ENCODE measurements at regions not wholly inside any gene's neighbourhood (a gene's known extent, or its start where the extent isn't known, plus 50 kb on each side); places are given as distances from the start of the nearest gene placed in this dataset.
"Not testable (repeated sequence)": the region's sequence is repeated elsewhere in the genome, so short reads cannot be mapped to it uniquely, and the experiment has no call there.

DNA sequence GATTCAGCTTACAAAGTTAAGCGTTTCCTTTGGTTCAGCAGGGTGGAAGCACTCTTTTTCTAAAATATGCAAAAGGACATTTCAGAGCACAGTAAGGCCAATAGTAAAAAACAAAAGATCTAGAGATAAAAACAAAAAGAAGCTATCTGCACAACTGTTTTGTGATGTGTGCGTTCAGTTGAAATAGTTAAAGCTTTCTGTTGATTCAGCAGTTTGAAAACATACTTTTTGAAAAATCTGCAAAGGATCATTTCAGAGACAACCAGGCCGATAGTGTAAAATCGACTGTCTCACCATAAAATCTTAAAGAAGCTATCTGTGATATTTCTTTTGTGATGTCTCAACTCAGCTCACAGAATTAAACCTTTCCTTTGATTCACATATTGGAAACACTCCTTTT lies 300.0 kb upstream of the ALG10B start:
- intact Hi-C loops (cut with micrococcal nuclease), result no loop called here

DNA sequence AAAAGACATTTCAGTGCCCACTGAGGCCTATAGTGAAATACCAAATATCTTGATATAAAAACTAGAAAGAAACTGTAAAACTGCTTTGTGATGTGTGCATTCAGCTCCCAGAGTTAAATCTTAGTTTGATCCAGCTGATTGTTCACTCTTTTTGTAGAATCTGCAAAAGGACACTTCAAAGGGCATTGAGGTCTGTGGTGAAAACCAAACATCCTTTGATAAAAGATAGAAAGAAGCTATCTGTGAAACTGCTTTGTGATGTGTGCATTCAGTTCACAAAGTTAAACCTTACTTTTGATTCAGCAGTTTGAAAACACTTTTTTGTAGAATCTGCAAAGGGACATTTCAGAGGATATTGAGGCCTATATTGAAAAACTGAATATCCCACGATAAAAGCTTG lies 290.7 kb upstream of the ALG10B start:
- intact Hi-C loops (cut with micrococcal nuclease), result no loop called here

DNA sequence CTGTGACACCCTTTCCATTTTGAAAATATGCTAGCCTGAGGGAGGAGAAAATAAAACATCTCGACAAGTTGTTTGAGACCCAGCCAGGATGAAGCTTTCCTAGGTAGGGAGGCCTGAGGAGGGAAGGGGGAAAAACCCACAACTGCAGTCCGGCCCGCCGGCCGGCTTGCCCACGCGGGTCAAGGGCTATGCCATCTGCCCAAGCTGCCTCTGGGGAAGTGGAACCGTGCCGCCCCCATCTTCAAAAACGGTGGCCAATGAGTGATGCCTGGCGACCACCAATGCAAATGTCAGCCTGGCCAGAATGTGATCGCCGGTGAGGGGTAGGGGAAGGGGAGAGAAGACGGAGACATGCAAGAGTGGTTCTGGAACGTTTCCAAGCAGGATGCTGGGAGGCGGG lies 263.5 kb upstream of the ALG10B start:
- intact Hi-C loops (cut with micrococcal nuclease), result no loop called here

DNA sequence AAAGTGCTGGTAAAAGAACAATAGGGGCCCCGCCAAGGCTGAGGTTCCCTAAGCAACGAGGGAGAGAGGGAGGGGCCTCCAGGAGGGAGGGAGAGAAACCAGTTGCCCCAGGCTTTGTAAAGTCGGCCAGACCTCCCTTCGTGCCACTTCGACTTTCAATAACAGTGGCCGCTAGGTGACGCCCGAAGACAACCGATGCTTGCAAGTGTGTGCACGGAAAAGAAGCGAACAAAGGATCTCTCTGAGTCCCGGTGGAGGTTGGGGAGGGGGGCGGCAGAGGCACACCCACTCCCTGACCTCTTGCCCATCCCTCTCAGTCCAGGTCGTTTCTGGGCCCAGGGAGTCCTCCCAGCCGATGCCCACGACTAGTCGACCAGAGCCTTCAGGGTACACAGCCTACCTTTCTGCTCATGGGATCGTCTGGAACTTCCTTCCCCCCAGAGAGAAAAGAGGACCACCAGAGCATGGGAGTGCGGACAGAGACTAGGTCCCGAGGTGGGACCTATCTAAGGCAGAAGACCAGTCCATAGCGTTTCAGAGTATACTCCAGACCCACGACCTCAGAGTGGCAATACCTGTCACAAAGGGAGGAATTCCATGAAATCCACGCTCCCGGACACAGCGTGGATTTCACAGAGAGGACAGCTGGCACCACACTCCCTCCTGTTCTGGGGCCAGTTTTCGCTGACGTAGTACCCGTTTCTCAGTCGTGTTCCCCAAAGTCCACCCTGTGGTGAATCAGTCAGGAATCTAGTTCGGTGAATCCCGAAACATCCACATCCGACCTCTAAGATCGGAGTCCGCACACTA lies 262.7 kb upstream of the ALG10B start:
- intact Hi-C loops (cut with micrococcal nuclease), result no loop called here

- intact Hi-C loops (cut with micrococcal nuclease), result no loop called here
Measured at GRCh38 chr12:38056701-38057689, 259.6 kb upstream of the ALG10B start.

DNA sequence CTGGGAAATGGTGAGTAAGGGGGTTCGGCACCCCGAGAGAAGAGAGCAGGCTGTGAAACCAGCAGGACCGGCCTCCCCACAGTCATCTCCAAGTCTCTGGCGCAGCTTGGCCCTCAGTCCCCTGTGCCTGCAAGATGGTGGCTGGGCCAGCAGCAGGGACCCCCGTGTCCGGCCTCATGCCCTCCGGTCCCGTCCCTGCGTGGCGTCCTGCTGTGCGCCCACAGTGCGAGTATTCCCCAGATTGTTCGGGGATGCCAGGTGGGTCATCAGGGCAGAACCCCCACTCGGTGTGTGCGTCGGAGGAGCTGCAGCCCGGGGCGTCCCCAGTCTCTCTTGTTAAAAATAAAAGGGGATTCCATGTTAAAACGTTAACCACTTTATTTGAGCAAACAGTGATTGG lies 216.9 kb upstream of the ALG10B start:
- intact Hi-C loops (cut with micrococcal nuclease), result no loop called here

GRCh38 chr12:38101753-38102152 lies 214.8 kb upstream of the ALG10B start:
- intact Hi-C loops (cut with micrococcal nuclease), result no loop called here

DNA sequence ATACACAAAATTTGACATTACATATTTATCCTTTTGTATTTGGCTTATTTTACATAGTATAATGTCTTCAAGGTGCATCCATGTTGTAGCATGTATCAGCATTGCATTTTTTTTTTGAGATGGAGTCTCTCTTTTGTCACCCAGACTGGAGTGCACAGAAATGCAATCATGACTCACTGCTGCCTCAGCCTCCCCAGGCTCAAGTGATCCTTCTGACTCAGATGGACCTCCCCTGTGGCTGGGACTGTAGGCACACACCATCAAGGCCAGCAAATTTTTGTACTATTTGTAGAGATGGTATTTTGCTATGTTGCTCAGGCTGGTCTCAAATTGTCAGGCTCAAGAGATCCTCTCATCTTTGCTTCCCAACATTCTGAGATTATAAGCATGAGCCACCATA lies 214.4 kb upstream of the ALG10B start:
- intact Hi-C loops (cut with micrococcal nuclease), result no loop called here

DNA sequence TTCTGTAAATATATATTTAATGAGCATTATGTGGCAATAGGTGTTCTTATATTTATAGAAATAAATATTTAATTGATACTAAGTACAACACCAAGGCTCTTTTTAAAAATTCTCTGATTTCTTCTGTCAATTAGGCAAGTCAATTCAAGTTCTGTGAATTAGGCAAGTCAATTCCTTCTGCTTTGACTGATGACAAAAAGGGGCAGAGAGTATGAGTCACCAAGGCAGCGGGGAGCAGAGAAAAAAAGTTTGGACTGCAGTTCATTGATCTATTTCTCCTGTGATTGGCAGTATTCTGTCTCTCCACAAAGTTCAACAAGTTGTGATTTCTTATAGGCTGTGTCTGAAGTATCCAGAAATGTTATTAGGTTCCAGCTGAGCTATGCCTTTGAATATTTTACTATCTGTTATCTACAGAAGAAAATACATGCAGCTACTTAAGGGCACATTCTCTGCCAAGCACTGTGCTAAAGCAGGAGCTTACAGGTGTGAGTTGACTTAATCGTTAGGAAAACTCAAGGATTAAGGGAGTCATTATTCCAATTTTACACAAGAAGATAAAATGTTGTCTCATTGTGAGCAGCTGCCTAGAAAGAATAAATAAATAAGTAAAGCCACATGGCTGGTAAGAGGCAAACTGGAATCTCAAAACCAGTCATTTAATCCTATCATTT lies 206.4 kb upstream of the ALG10B start:
- intact Hi-C loops (cut with micrococcal nuclease), result no loop called here

GRCh38 chr12:38113991-38114390 lies 202.6 kb upstream of the ALG10B start:
- intact Hi-C loops (cut with micrococcal nuclease), result no loop called here

DNA sequence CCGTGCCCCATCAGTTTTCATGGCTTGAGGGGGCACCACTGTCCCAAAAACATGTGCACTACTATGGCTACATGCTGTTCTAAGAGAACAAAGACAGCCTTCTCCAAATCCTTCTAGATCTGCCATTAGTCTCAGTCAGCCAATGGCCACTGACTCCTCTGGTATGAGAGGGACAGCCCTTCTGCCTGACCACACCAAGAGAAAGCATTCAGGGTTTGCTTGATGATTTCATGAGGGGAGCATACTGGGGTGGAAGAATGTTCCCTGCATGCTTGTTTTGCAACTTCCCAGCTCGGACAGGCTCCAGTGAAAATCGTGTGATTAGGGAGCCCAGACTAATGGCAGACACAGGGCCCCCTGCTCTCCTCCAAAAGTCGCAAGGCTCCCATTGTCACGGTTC lies 199.6 kb upstream of the ALG10B start:
- intact Hi-C loops (cut with micrococcal nuclease), result no loop called here

DNA sequence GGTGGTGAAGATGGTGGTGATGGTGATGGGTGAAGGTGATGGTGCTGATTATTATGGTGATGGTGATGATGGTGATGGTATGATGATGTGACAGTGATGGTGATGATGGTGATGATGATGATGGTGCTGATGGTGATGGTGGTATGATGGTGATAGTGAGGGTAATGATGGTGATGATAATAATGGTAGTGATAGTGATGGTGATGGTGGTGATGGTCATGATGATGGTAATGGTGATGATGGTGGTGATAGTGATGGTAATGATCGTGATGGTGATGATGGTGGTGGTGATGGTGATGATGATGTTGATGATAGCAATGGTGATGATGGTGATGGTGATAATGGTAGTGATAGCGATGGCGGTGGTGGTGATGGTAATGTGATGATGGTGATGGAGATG lies 197.9 kb upstream of the ALG10B start:
- intact Hi-C loops (cut with micrococcal nuclease), result no loop called here

GRCh38 chr12:38120438-38120837 lies 196.1 kb upstream of the ALG10B start:
- intact Hi-C loops (cut with micrococcal nuclease), result no loop called here

- intact Hi-C loops (cut with micrococcal nuclease), result not testable (repeated sequence)
Measured at GRCh38 chr12:38123028-38123427, 193.5 kb upstream of the ALG10B start.

GRCh38 chr12:38123566-38124246 lies 192.9 kb upstream of the ALG10B start:
- intact Hi-C loops (cut with micrococcal nuclease), result no loop called here

GRCh38 chr12:38124247-38125012 lies 192.1 kb upstream of the ALG10B start:
- intact Hi-C loops (cut with micrococcal nuclease), result no loop called here

DNA sequence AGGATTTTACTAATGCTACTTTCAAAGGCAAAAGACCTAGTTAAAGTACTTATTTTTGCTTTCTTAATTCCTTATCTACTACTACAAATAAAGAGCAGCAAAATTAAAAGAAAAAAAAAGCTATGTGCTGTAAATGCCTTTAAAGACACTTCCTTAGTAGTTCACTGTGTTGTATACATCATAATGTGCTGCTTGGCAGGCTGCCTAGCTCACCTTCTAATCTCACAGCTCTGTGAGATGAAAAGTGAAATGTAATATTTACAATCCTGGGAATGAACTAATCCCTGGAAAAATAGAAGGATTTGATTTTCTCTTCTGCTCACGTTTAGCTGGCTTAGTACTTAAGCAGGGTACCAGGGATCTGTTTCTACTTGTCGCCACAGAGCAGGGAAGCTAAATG lies 184.4 kb upstream of the ALG10B start:
- intact Hi-C loops (cut with micrococcal nuclease), result no loop called here

GRCh38 chr12:38137287-38137686 lies 179.3 kb upstream of the ALG10B start:
- intact Hi-C loops (cut with micrococcal nuclease), result no loop called here

- intact Hi-C loops (cut with micrococcal nuclease), result loop anchor here (1.0 to 2.0 kb wide), 3 partner anchors 179 to 1135 kb away; partner anchors contain the start of gene ALG10B
Measured at GRCh38 chr12:38137716-38138115, 178.9 kb upstream of the ALG10B start.

Data from T-helper 1 cell treated with Interleukin-12 subunit alpha and Interleukin-12 subunit beta and Interleukin-4 antibody, amounts not matched to agents 30 ng/mL and 1 ng/mL, for 36 hours (primary cell).